Fibroblast of lung (primary cell): ENCODE measurements at regions not wholly inside any gene's neighbourhood (a gene's known extent, or its start where the extent isn't known, plus 50 kb on each side); places are given as distances from the start of the nearest gene placed in this dataset.

ENCODE experiments used
- DNase-seq, 2 donors: peaks; one replicate each; pipeline versions ENCODE4 v3.0.0 to v3.0.0-alpha.2; 2010; ENCODE audit warnings: low read depth in 2 of 2
- H2AFZ ChIP-seq: 2 replicates; pipeline ENCODE4 v1.5.1; 2012; ENCODE audit warnings: low read length, control low read depth, inconsistent platforms
- H3K27ac ChIP-seq: 2 replicates; pipeline ENCODE4 v1.5.1; 2011; ENCODE audit warnings: low read length, control low read depth; ENCODE audit not compliant: insufficient read depth
- H3K27me3 ChIP-seq: 2 replicates; pipeline ENCODE4 v1.5.1; 2011; ENCODE audit warnings: mild to moderate bottlenecking, low read length; ENCODE audit not compliant: control insufficient read depth, insufficient read depth
- H3K36me3 ChIP-seq: 2 replicates; pipeline ENCODE4 v1.5.1; 2011; ENCODE audit warnings: low read length; ENCODE audit not compliant: control insufficient read depth, insufficient read depth
- H3K4me1 ChIP-seq: 2 replicates; pipeline ENCODE4 v1.5.1; 2011; ENCODE audit warnings: low read length; ENCODE audit not compliant: control insufficient read depth, insufficient read depth; ENCODE audit errors: extremely low read depth
- H3K4me2 ChIP-seq: 2 replicates; pipeline ENCODE4 v1.5.1; 2011; ENCODE audit warnings: low read length, control low read depth; ENCODE audit not compliant: insufficient read depth; ENCODE audit errors: extremely low read depth
- H3K4me3 ChIP-seq, 4 experiments: fragments of 200-600 bp in 1 of 4; sonication (generic) in 1 of 4; replicated peaks in 1 of 4; 2 replicates each; pipeline ENCODE4 v1.5.1; 2011 to 2016; ENCODE audit warnings: low read length in 4 of 4, low read depth in 3 of 4, mild to moderate bottlenecking in 3 of 4, control low read depth in 2 of 4, inconsistent platforms in 1 of 4, mixed read lengths in 1 of 4; ENCODE audit not compliant: insufficient read depth in 1 of 4; ENCODE audit errors: control extremely low read depth in 1 of 4
- H3K79me2 ChIP-seq: 2 replicates; pipeline ENCODE4 v1.5.1; 2012; ENCODE audit warnings: mild to moderate bottlenecking, low read length, inconsistent platforms; ENCODE audit not compliant: control insufficient read depth, insufficient read depth
- H3K9ac ChIP-seq: 2 replicates; pipeline ENCODE4 v1.5.1; 2011; ENCODE audit warnings: mild to moderate bottlenecking, low read length, control low read depth; ENCODE audit not compliant: insufficient read depth
- H3K9me3 ChIP-seq: 2 replicates; pipeline ENCODE4 v1.5.1; 2012; ENCODE audit warnings: low read depth, low read length; ENCODE audit not compliant: control insufficient read depth, insufficient read depth
- H4K20me1 ChIP-seq: 2 replicates; pipeline ENCODE4 v1.5.1; 2011; ENCODE audit warnings: low read length; ENCODE audit not compliant: control insufficient read depth, insufficient read depth; ENCODE audit errors: extremely low read depth
- EZH2 ChIP-seq: IDR thresholded peaks from 2 replicates; pipeline ENCODE4 v1.5.1; 2012; ENCODE audit warnings: low read length, control low read depth, mild to moderate bottlenecking; ENCODE audit errors: missing control alignments
- TF ChIP-seq, protein P1 (sequence below), 2 donors: IDR thresholded peaks in 1 of 2; conservative IDR thresholded peaks in 1 of 2; 1 replicate in 1 of 2; 2 replicates in 1 of 2; pipeline ENCODE4 v1.5.1; 2011 to 2012; ENCODE audit warnings: low read length in 2 of 2, control low read depth in 1 of 2, inconsistent platforms in 1 of 2, low read depth in 1 of 2, mild to moderate bottlenecking in 1 of 2

DNA sequence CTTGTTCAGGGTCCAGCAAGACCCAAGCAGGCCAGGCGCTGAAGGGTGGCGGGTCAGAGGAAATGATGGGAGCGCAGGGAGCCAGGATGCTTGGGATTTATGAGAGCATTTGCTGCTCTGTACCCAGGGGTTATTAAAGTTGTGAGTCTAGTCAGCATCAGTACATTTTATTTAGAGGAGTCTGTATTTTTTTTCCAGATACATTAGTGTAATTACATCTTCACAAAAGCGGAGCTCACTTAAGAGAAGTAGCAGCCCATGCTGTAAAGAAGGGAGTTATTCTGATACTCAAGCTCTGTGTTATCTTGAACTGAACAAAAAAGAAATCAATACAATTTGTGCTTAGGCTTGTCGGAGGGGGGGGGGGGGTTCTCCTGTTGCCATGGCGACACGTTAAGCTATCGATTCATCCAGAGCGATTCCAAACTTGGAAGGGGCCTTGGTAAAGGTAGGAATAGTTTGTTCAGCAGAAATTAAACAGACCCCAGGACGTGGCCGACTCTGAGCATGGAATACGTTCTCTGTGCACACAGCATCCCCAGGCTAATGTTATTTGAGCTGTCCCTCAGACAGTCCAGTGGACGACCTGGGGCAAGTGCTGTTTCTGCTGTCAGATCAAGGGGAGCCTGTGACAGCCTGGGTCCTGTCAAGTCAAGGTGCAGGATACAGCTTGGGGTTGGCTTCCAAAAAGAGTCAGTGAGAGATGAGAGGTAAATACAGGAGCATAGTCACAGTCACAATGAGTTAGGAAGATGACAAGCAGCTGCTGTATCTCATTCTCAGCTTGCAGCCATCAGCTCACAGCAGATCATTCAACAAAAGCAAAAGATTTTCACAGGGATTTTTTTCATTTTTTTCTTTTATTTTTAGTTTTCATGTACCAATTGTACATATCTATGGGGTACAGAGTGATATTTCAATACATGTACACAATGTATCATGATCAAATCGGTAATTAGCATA, 387.6 kb downstream of the DCDC2C start:
- Histone ChIP-seq H3K9ac (no peak overlapping the region), H3K9me3 (no peaks in the 10 kb centered on the region), H2AFZ (no peak overlapping the region), H4K20me1 (no peaks in the 10 kb centered on the region), H3K36me3 (no peaks in the 10 kb centered on the region), H3K4me3 (no peak overlapping the region), H3K4me2 (no peak overlapping the region), H3K27me3 (no peaks in the 10 kb centered on the region), H3K79me2 (no peaks in the 10 kb centered on the region), H3K4me1 (no peaks in the 10 kb centered on the region), H3K27ac (no peak overlapping the region)
- no peak for DNase-seq
- TF ChIP-seq, protein P1, sequence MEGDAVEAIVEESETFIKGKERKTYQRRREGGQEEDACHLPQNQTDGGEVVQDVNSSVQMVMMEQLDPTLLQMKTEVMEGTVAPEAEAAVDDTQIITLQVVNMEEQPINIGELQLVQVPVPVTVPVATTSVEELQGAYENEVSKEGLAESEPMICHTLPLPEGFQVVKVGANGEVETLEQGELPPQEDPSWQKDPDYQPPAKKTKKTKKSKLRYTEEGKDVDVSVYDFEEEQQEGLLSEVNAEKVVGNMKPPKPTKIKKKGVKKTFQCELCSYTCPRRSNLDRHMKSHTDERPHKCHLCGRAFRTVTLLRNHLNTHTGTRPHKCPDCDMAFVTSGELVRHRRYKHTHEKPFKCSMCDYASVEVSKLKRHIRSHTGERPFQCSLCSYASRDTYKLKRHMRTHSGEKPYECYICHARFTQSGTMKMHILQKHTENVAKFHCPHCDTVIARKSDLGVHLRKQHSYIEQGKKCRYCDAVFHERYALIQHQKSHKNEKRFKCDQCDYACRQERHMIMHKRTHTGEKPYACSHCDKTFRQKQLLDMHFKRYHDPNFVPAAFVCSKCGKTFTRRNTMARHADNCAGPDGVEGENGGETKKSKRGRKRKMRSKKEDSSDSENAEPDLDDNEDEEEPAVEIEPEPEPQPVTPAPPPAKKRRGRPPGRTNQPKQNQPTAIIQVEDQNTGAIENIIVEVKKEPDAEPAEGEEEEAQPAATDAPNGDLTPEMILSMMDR (conservative IDR thresholded peaks at IDR 0.05 in 1 of 2, IDR thresholded peaks at IDR 0.05 in 1 of 2; ENCODE audit: low read depth in 1 of 2, low read length in 2 of 2): no peak
- no peak for TF ChIP-seq EZH2

DNA sequence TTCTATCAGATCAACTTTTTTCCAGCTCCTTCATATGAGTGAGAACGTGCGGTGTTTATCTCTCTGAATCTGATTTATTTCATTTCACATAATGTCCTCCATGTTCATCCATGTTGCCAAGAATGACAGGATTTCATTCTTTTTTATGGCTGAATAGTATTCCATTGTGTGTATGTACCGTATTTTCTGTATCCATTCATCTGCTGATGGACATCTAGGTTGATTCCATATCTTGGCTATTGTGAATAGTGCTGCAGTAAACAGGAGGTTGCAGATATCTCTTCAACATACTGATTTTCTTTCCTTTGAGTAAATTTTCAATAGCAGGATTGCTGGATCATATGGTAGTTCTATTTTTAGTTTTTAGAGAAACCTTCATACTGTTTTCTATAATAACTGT, 388.5 kb downstream of the DCDC2C start:
- no peak overlapping the region for H3K4me3 ChIP-seq
- H3K27me3 ChIP-seq: no peaks in the 10 kb centered on the region
- no peaks in the 10 kb centered on the region for H3K36me3 ChIP-seq
- H3K9ac ChIP-seq: no peak overlapping the region
- no peak for DNase-seq
- H4K20me1 ChIP-seq: no peaks in the 10 kb centered on the region
- no peaks in the 10 kb centered on the region for H3K79me2 ChIP-seq
- TF ChIP-seq EZH2: no peak
- TF ChIP-seq, protein P1 (conservative IDR thresholded peaks at IDR 0.05 in 1 of 2, IDR thresholded peaks at IDR 0.05 in 1 of 2; ENCODE audit: low read depth in 1 of 2, low read length in 2 of 2): no peak
- no peaks in the 10 kb centered on the region for H3K4me1 ChIP-seq
- no peak overlapping the region for H3K27ac ChIP-seq
- H3K4me2 ChIP-seq: no peak overlapping the region
- no peaks in the 10 kb centered on the region for H3K9me3 ChIP-seq
- no peak overlapping the region for H2AFZ ChIP-seq

DNA sequence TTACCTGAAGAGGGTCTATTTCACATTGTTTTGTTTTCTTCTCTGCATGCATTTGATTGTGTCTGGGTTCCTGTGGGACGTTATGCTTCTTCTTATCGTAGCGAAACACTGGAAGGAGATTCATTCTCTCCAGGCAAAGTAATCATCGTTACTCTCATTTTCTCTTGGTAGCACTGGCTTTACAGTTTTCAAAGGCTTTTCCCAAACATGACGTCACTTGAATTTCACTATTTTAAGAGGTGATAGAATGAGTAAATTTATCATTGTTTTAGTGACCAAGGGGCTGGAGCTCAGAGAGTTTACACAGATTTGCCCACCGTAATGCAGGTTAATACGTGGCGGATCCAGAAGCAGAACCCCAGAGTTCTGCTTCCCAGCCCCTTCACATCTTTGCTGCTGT, 391.4 kb downstream of the DCDC2C start:
- no peaks in the 10 kb centered on the region for H3K79me2 ChIP-seq
- DNase-seq: no peak
- H3K36me3 ChIP-seq: no peaks in the 10 kb centered on the region
- H3K4me2 ChIP-seq: no peak overlapping the region
- TF ChIP-seq EZH2: no peak
- TF ChIP-seq, protein P1 (conservative IDR thresholded peaks at IDR 0.05 in 1 of 2, IDR thresholded peaks at IDR 0.05 in 1 of 2; ENCODE audit: low read depth in 1 of 2, low read length in 2 of 2): no peak
- H3K4me1 ChIP-seq: no peaks in the 10 kb centered on the region
- H2AFZ ChIP-seq: no peak overlapping the region
- H4K20me1 ChIP-seq: no peaks in the 10 kb centered on the region
- H3K27ac ChIP-seq: no peak overlapping the region
- H3K27me3 ChIP-seq: no peaks in the 10 kb centered on the region
- H3K9ac ChIP-seq: no peak overlapping the region
- no peak overlapping the region for H3K4me3 ChIP-seq
- H3K9me3 ChIP-seq: no peaks in the 10 kb centered on the region
